Natural killer cell (primary cell): ENCODE measurements at regions not wholly inside any gene's neighbourhood (a gene's known extent, or its start where the extent isn't known, plus 50 kb on each side); places are given as distances from the start of the nearest gene placed in this dataset.

Experiments
- ATAC-seq, 3 donors: fragments of 150-1000 bp in 2 of 3; fragments of 200-7000 bp in 1 of 3; cut with Tn5 transposase; 1 replicate in 1 of 3; 2 replicates in 2 of 3; pipeline ENCODE4 v1.10.0; 2021; ENCODE audit warnings: mild to moderate bottlenecking in 2 of 3, moderate library complexity in 2 of 3
- DNase-seq, 2 donors: peaks; one replicate each; pipeline versions ENCODE4 v3.0.0 to v3.0.0-alpha.2; 2013 to 2021; ENCODE audit warnings: mixed read lengths in 1 of 2
- H3K27ac ChIP-seq: one replicate; pipeline ENCODE4 v1.5.1; 2013; ENCODE audit warnings: mild to moderate bottlenecking, low read length
- H3K27me3 ChIP-seq: one replicate; pipeline ENCODE4 v1.6.1; 2013; ENCODE audit warnings: low read length; ENCODE audit not compliant: control insufficient read depth, insufficient read depth
- H3K36me3 ChIP-seq: one replicate; pipeline ENCODE4 v1.6.1; 2013; ENCODE audit warnings: low read length; ENCODE audit not compliant: control insufficient read depth, insufficient read depth
- H3K4me1 ChIP-seq: one replicate; pipeline ENCODE4 v1.6.1; 2013; ENCODE audit warnings: low read length; ENCODE audit not compliant: control insufficient read depth, insufficient read depth
- H3K4me3 ChIP-seq: one replicate; pipeline ENCODE4 v1.5.1; 2013; ENCODE audit warnings: low read length
- H3K9me3 ChIP-seq: one replicate; pipeline ENCODE4 v1.6.1; 2013; ENCODE audit warnings: low read length; ENCODE audit not compliant: control insufficient read depth, insufficient read depth
- H3K27ac Mint-ChIP-seq, 2 donors: one replicate each; pipeline ENCODE4 v1.8.0; 2022; ENCODE audit warnings: mild to moderate bottlenecking in 2 of 2, mixed read lengths in 2 of 2, moderate library complexity in 1 of 2
- H3K27me3 Mint-ChIP-seq, 2 donors: one replicate each; pipeline ENCODE4 v1.8.0; 2022; ENCODE audit warnings: low read depth in 2 of 2, mixed read lengths in 2 of 2
- H3K36me3 Mint-ChIP-seq: one replicate; pipeline ENCODE4 v1.8.0; 2022; ENCODE audit warnings: mixed read lengths
- H3K4me1 Mint-ChIP-seq, 2 donors: one replicate each; pipeline ENCODE4 v1.8.0; 2022; ENCODE audit warnings: mixed read lengths in 2 of 2
- H3K4me3 Mint-ChIP-seq: one replicate; pipeline ENCODE4 v1.8.0; 2022; ENCODE audit warnings: mild to moderate bottlenecking, moderate library complexity, mixed read lengths
- H3K9me3 Mint-ChIP-seq, 2 donors: one replicate each; pipeline ENCODE4 v1.8.0; 2022; ENCODE audit warnings: mixed read lengths in 2 of 2
- WGBS: methylation state at CpG from one replicate; pipeline ENCODE4 v1.1.7; 2013; ENCODE audit warnings: missing lambda C conversion rate; ENCODE audit not compliant: insufficient coverage; 5-methylcytosine and 5-hydroxymethylcytosine counted together
- intact Hi-C: fragments of 100-400 bp; cut with micrococcal nuclease; formaldehyde crosslinking; loops from one replicate; pipeline ENCODE4 v1.14.2; 2022
- TF ChIP-seq, protein P1 (sequence below): fragments of 200-600 bp; IDR thresholded peaks from one replicate; pipeline ENCODE4 v1.8.0; 2022; ENCODE audit warnings: antibody characterized with exemption

DNA sequence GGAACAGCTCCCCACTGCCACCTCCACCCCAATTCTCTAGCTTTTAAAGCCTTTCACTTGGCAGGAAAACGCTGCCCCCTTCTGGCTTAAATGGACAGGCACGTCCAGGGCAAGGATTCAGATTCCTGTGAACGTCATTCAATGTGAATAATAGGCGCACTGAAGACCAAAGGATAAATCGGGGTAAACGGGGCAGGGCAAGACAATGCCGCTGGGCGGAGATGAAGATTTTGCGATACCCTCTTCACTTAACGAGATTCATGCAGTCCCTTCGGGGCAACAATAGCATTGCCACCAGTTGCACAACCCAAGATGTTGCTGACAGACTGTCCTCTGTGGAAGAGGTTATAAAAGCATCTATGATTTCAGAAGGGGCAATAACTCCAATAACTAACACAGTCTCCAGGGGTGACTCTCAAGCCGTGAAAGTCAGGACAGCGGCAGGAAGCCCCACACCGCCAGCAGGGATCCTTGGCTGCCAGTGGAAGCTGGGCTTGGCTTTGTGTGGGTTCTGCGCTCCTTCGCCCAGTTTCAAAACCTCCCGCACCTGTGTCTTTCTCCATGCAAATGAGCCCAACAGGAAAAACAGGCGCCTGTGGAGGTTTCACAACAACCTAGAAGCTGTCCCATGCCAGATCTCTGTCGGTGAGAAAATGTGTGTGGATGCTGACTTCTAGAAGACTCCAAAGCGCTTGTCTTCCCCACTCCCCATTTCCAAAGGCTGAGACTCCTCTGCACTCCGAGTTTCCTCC, 291.8 kb downstream of the BMP7 start:
- Mint-ChIP-seq H3K9me3 (no peaks in the 10 kb centered on the region), H3K27me3 (peaks cover 37 to 43% of the 10 kb centered on the region in 2 donors), H3K4me1 (no peaks in the 10 kb centered on the region), H3K27ac (no peak overlapping the region), H3K4me3 (no peak overlapping the region), H3K36me3 (no peaks in the 10 kb centered on the region)
- ATAC-seq: no peak
- DNase-seq: peak in 1 of 2 donors; percentile 23
- no peaks in the 10 kb centered on the region for H3K4me1 ChIP-seq
- no peak overlapping the region for H3K4me3 ChIP-seq
- TF ChIP-seq, protein P1, sequence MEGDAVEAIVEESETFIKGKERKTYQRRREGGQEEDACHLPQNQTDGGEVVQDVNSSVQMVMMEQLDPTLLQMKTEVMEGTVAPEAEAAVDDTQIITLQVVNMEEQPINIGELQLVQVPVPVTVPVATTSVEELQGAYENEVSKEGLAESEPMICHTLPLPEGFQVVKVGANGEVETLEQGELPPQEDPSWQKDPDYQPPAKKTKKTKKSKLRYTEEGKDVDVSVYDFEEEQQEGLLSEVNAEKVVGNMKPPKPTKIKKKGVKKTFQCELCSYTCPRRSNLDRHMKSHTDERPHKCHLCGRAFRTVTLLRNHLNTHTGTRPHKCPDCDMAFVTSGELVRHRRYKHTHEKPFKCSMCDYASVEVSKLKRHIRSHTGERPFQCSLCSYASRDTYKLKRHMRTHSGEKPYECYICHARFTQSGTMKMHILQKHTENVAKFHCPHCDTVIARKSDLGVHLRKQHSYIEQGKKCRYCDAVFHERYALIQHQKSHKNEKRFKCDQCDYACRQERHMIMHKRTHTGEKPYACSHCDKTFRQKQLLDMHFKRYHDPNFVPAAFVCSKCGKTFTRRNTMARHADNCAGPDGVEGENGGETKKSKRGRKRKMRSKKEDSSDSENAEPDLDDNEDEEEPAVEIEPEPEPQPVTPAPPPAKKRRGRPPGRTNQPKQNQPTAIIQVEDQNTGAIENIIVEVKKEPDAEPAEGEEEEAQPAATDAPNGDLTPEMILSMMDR: no peak
- intact Hi-C loops: no loop called here
- H3K36me3 ChIP-seq: no peaks in the 10 kb centered on the region
- WGBS: 9% methylated on average over 18 of the region's 21 CpGs
- peaks cover 3% of the 10 kb centered on the region for H3K27me3 ChIP-seq
- H3K27ac ChIP-seq: no peak overlapping the region
- H3K9me3 ChIP-seq: no peaks in the 10 kb centered on the region

DNA sequence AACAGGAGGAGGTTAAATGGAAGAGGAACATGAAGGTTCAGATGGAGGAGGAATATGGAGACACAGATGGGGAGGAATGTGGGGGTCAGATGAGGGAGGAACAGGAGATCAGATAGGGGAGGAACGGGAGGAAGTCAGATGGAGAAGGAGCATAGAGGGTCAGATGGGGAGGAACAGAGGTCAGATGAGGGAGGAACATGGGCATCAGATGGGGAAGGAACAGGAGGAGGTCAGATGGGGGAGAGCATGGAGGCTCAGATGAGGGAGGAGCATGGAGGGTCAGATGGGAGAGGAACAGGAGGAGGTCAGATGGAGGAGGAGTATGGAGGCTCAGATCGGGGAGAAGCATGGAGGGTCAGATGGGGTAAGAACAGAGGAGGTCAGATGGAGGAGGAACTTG, 290.6 kb downstream of the BMP7 start:
- WGBS: 84% methylated on average over 2 of the region's 2 CpGs
- no peak overlapping the region for H3K27ac ChIP-seq
- no peaks in the 10 kb centered on the region for H3K36me3 ChIP-seq
- no peak for DNase-seq
- TF ChIP-seq, protein P1: no peak
- no peaks in the 10 kb centered on the region for H3K4me1 Mint-ChIP-seq
- no peaks in the 10 kb centered on the region for H3K4me1 ChIP-seq
- H3K27ac Mint-ChIP-seq: no peak overlapping the region
- no peak overlapping the region for H3K4me3 Mint-ChIP-seq
- no peak for ATAC-seq
- no peaks in the 10 kb centered on the region for H3K36me3 Mint-ChIP-seq
- peaks cover 37 to 43% of the 10 kb centered on the region in 2 donors for H3K27me3 Mint-ChIP-seq
- H3K27me3 ChIP-seq: peaks cover 3% of the 10 kb centered on the region
- H3K9me3 Mint-ChIP-seq: no peaks in the 10 kb centered on the region
- H3K4me3 ChIP-seq: no peak overlapping the region
- H3K9me3 ChIP-seq: no peaks in the 10 kb centered on the region
- intact Hi-C loops: no loop called here

DNA sequence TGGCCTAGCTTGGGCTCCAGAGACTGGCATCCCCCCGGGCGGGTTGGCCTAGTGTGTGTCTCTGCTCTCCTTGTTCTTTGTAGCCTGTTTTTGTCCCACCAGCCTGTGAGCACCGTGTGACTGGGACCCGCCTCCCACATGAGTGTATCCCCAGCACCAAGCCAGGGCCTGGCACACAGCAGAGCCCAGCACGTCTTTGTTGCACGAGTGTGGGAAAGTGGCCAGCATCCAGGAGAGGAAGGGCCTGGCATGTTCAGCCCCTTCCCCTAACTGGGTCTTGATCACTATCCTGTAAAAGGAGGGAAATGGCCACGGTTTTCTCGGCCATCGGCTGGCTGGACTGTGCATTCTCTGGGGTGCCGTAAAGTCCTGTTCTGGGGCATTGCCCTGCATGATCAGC, 290.1 kb downstream of the BMP7 start:
- no peaks in the 10 kb centered on the region for H3K4me1 Mint-ChIP-seq
- TF ChIP-seq, protein P1: no peak
- Histone ChIP-seq H3K27me3 (peaks cover 3% of the 10 kb centered on the region), H3K4me1 (no peaks in the 10 kb centered on the region), H3K36me3 (no peaks in the 10 kb centered on the region), H3K4me3 (no peak overlapping the region), H3K27ac (no peak overlapping the region), H3K9me3 (no peaks in the 10 kb centered on the region)
- ATAC-seq (no peak), DNase-seq (no peak)
- peaks cover 37 to 43% of the 10 kb centered on the region in 2 donors for H3K27me3 Mint-ChIP-seq
- no peaks in the 10 kb centered on the region for H3K36me3 Mint-ChIP-seq
- no peak overlapping the region for H3K4me3 Mint-ChIP-seq
- no peak overlapping the region for H3K27ac Mint-ChIP-seq
- no peaks in the 10 kb centered on the region for H3K9me3 Mint-ChIP-seq
- 75% methylated on average over 10 of the region's 10 CpGs for WGBS
- intact Hi-C loops: no loop called here

DNA sequence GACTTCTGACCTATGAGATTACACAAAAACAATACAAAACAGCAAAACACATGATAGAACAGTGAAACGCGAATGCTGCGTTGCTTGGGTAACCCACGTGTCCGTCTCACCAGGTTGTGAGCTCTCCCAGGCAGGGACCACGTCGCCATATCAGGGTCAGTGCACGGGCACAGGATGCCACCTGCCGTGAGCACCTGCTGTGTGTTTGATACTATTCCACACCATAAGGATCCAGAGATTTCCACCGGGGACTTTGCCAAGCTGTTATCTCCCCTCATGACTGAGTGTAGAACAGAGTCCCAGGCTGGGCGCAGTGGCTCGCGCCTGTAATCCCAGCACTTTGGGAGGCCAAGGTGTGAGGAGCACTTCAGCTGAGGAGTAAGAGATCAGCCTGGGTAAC, 288.0 kb downstream of the BMP7 start:
- Mint-ChIP-seq H3K27ac (no peak overlapping the region), H3K36me3 (no peaks in the 10 kb centered on the region), H3K4me3 (no peak overlapping the region), H3K27me3 (peaks cover 34 to 42% of the 10 kb centered on the region in 2 donors), H3K4me1 (no peaks in the 10 kb centered on the region), H3K9me3 (no peaks in the 10 kb centered on the region)
- Histone ChIP-seq H3K9me3 (no peaks in the 10 kb centered on the region), H3K36me3 (no peaks in the 10 kb centered on the region), H3K4me3 (no peak overlapping the region), H3K27me3 (peaks cover 3% of the 10 kb centered on the region), H3K27ac (no peak overlapping the region), H3K4me1 (no peaks in the 10 kb centered on the region)
- ATAC-seq (peak in 1 of 3 donors; percentile 5), DNase-seq (no peak)
- WGBS: 80% methylated on average over 13 of the region's 13 CpGs
- TF ChIP-seq, protein P1: no peak
- intact Hi-C loops: no loop called here
